ENCODE measurements at regions not wholly inside any gene's neighbourhood (a gene's known extent, or its start where the extent isn't known, plus 50 kb on each side); places are given as distances from the start of the nearest gene placed in this dataset.
"Not testable (repeated sequence)": the region's sequence is repeated elsewhere in the genome, so short reads cannot be mapped to it uniquely, and the experiment has no call there.

- no peak for DNase-seq
Observed at GRCh38 chr12:23088594-23088993, 463.6 kb downstream of the ETNK1 start.

DNA sequence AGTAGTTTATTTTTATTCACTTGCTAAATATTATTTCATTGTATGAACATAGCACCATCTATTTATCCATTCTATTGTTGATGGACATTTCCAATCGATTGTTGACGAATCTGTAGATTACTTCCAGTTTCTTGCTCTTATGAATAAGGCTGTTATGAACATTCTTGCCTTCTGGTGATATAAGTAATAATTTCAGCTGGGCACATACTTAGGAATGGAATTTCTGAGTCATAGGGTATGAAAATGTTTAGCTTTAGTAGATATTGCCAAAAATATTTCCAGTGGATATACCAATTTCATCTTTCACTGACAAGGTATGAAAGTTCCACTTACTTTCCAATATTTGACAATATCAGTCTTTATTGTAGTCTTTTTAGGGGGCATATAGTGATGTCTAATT is 468.5 kb downstream of the ETNK1 start:
- DNase-seq, result no peak

DNA sequence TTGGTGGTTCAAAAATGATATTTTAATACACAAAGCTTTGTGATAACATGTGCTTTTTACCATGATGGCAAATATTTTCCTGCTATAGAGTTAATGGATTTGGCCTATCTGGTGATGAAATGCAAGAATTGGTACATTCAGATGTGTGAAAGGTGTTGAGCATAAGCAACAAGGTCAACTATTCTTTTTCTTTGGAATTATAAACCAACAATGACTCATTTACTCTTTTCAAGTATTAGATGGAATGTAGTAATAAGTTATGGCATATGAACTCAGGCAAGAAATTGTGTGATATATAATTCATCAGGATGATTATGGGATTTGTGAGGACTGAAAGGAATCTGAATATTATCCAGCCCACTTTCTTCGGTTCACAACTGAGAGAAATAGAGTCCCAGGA is 471.4 kb downstream of the ETNK1 start:
- no peak for DNase-seq

GRCh38 chr12:23098110-23098509 is 473.1 kb downstream of the ETNK1 start:
- DNase-seq, result no peak

DNA sequence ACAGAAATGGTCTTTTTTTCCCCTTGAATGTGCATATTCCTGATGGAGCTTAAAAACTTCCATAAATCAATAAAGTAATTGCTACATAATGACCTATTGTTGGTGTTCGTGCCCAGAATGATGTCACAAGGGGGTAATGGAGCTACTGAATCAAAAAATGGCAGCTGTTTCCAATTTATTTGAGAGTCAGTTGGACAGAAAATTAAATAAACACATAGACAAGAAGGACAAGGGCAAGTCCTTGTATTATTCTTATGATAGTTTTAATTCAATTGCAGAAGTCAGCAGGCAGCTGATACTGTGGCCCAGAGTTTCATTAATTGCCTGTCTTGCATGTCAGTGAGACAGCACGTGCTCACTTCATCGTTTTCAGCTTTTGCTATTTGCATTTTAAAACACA is 473.5 kb downstream of the ETNK1 start:
- DNase-seq, result no peak

- DNase-seq, result no peak
Observed at GRCh38 chr12:23099104-23099503, 474.1 kb downstream of the ETNK1 start.

DNA sequence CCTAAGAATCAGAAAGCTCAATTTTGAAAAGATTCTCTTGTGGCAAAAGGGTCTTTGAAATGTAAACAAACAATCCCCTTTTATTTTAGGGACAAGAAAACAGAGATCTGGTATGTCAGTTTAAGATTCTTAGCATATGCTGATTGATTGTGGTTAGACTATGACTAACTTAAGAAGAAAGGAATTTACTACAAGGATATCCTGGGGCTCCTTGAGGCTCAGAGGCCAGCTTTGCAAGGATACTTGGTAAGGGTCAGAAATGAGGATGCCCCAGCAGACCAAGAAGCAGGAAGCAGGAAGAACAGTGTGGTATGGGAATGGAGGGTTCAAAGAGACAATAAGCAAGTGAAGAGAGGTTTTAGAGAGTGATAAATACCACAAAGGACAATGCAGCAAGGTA is 474.6 kb downstream of the ETNK1 start:
- DNase-seq, result no peak

DNA sequence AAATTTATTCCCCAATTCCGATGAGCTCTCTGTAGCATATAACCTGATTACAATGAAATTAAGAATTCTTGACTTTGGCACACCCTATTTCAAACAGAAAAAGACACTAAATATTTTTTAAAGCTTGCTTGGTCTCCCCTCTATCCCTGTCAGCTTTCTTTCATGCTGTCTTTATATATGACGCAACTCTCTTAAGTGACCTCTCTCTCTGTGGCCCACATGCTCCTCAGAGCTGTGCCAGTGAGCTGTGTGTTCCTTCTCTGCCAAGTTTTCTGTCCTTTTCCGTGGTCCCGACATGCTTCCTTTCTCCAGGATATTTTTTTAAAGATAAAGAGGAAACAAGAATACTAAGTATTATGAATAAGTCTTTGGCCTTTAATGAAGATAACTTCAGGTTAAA is 484.0 kb downstream of the ETNK1 start:
- DNase-seq, result no peak

GRCh38 chr12:23113781-23114180 is 488.8 kb downstream of the ETNK1 start:
- DNase-seq, result no peak

GRCh38 chr12:23115984-23116383 is 491.0 kb downstream of the ETNK1 start:
- DNase-seq, result no peak

- no peak for DNase-seq
Observed at GRCh38 chr12:23126794-23127193, 501.8 kb downstream of the ETNK1 start.

DNA sequence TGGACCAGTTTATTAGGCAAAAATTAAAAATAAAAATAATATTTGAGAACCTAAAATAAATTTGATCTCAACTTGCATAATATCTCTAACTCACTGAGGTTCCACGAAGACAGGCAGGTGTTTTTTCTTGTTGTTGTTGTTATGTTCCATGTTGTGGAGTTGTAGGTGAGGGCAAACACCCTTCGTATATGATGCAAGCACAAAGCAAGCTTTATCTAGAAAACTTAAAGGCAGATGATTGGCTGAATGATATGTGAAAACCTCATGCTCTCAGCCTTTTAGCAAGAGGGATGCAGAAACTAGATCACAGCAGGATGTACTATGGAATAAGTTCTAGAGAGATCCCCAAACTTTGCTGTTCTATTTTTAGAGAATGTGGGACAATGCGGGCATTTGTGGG is 502.7 kb downstream of the ETNK1 start:
- no peak for DNase-seq

DNA sequence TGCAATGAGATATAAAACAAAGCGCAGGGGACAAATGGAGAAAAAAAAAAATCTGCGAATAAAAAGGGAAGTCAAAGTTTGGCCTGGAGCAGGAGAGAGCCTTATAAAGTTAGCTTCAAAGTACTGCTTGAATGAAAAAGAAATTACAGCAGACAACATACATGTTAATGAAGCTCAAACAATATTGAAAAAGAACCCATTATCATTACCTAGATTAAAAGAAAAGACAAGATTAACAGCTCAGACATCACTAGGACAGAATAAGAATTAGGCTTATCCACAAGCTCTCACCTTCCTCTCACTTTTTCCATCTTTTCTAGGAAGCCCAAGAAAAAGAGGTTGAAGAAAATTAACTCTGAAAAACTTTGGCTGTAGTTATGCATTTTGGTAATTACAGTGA is 503.5 kb downstream of the ETNK1 start:
- DNase-seq, result no peak

DNA sequence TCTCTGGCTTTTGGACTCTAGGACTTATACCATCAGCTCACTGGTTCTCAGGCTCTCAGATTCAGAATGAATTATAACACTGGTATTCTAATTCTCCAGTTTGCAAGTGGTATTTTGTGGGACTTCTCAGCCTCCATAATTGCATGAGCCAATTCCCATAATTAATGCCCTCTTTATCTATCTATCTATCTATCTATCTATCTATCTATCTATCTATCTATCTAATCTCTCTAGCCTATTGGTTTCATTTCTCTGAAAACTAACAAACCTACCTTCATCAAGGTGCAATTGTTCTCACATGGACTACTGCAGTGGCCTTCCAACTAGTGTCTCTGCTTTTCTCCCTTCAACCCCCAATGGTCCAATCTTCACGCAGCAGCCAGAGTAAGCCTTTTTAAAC is 507.4 kb downstream of the ETNK1 start:
- no peak for DNase-seq

- no peak for DNase-seq
Observed at GRCh38 chr12:23133471-23133870, 508.5 kb downstream of the ETNK1 start.

- no peak for DNase-seq
Observed at GRCh38 chr12:23139026-23139425, 514.1 kb downstream of the ETNK1 start.

DNA sequence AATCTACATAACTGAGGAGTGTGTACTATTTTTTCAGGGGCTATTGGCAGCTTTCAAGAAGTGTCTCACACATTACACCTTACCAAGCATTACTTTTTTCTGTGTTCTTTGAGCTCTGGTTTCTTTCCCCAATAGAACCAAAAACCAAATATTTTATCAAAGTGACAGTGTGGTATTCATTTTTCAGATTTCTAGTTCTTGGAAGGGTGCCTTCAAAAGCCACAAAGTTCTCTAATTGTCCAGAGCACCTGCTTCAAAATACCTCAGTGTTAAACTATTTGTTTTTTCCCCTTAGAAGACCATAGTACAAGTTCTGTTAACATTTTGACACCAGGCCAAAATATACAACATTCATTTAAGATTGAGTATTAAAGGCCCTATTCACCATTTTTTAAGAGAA is 515.7 kb downstream of the ETNK1 start:
- DNase-seq, result no peak

- DNase-seq, result no peak
Observed at GRCh38 chr12:23141335-23141734, 516.4 kb downstream of the ETNK1 start.

GRCh38 chr12:23146070-23146469 is 521.1 kb downstream of the ETNK1 start:
- DNase-seq, result not testable (repeated sequence)

DNA sequence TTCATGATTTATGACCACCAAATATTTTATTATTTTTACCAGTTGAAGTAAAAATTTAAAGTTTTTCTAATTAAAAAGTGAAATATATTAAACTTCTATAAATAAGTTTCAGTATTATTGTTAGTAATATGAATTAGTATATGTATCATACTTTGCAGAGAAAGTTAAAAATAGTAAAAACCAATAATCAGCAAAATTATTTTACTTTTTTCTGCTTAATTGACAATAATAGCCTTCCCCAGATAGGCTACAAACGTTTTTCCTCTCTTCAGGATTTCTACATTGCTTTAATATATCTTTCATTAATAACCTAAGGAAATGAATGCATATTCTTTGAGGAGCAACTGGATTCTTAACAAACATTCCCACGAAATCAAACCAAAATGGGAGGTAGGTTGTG is 543.5 kb downstream of the ETNK1 start:
- no peak for DNase-seq

DNA sequence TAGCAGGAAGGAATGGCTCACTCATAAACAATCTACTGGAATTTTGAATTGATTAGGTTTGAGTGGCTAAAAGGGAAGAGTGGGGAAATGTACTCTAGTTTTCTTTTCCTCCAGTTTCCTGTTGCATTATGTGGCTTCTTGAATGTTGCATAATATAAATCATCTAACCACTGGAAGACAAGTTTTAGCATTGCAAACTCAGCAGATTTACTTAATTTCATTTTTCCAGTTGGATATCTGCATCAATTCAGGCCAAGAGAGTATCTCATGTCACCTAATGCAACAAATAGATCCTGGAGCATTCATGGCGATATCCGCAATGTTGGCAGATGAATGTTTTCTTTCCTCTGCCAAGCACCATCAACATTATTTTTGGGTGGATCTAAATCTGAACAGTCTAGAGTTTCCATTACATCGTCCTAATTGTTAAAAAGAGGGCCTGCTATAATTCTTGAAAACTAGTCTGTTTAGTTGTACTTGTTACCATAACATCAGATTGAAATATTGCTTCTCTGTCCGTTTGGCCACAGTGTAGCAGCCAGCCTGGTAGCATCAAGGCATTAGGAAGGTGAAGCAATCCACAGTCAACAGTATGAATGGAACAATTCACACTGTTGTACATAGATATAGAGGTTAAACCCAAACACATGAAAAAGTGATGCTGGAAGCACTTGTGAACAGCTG is 544.2 kb downstream of the ETNK1 start:
- no peak for DNase-seq

GRCh38 chr12:23169696-23170013 is 544.7 kb downstream of the ETNK1 start:
- DNase-seq, result no peak

DNA sequence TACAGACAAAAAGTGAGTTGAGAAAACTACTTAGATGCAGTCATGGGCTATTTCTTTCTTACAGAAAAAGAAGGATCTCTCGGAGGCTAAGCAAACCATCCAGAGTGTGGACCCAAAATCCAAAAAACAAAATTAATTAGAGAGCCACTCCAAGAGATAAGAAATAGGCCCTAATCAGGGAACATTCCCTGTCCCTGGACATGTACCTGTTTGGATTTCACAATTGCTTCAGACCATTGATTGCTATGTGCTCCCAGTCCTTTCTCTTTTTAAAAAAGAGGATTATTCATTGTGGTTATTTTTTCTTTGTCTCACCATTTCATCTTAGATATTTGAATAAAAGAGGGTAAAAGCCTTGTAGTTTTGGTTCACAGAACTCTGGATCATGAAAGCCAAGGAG is 549.9 kb downstream of the ETNK1 start:
- DNase-seq, result no peak

DNA sequence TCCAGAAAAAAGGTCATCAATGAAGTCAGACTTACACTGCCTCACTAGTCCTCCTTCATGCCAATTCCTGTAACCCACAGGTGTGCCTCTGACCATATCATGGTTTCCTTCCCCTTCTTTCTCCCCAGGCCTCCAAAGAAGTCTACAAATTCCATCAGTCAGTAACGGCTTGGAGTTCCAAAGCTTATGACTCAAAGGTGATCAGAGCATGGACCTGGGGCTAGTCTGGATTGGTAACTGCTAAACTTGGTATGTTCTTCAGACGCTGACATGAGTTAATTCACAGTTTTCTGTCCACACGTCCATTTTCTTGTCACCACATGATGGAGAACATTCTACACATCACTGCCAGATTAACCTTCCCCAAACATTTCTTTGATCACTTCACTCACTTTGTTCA is 560.4 kb downstream of the ETNK1 start:
- no peak for DNase-seq

DNA sequence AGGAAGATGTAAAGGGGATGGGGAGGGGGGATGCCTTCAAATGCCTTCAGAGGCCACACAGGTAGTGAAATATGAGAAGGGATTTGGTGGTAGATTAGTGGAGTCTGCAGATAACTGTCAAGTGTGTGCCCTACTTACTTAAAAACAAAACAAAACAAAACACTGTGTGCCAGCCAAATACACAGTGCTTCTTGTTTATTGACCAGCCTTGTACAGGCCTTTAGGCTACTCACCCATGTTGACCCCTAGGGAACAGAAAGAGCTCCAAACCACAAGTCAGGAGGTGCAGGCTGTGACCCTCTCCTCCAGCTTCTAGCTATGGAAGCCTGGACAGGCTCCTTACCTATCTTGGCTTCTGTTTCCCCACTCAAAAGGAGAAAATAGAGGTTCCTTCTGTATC is 562.0 kb downstream of the ETNK1 start:
- no peak for DNase-seq

DNA sequence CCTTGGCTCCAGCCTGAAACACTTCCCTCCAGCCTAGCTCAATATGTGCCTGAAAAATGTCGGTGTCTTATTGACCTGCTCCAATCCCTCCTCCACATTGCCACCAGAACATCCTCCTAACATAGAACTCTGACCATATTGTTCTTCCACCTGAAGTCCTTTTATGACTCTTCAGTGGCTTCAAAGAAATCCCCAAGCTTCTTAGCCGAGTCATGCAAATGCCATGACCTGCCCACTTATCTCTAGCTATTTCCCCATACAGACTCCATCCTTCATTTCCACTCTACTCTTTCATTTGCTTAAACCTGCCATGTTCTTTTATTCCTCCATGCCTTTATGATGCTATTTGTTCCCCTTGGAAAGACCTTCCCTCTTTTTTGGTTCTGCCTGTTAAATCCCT is 568.6 kb downstream of the ETNK1 start:
- no peak for DNase-seq

All from fibroblast of skin of back (primary cell).